ENCODE measurements at regions not wholly inside any gene's neighbourhood (a gene's known extent, or its start where the extent isn't known, plus 50 kb on each side); places are given as distances from the start of the nearest gene placed in this dataset.

DNA sequence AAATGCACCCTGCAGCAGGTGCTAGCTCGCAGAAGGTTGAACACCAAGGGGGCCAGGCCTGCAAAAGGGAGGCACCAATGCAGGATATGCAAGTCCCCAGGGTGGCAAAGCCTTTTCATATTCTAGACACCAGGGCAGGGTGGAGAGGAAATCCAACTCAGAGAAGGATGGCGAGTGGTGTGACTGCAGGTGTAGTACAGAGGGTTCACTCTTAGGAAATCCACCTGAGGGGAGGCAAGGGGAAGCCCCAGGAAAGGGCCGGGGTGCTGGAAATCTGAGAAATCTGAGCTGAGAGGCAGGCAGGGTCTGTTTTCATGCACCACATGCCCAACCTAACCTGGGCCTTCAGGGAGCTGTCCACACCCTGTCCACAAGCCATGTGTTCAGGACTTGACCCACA lies 163.2 kb upstream of the CTTNBP2NL start:
- Histone ChIP-seq H3K9me2 (ENCODE audit: low read depth, low read length) (no peaks in the 10 kb centered on the region), H3K9ac (ENCODE audit: low read length) (no peak overlapping the region), H3F3A (ENCODE audit: insufficient read depth, low read length) (no peaks in the 10 kb centered on the region), H3K4me3 (ENCODE audit: low read depth, low read length, poor library complexity, severe bottlenecking) (no peak overlapping the region), H4K20me1 (ENCODE audit: insufficient read depth, low read length) (no peaks in the 10 kb centered on the region), H2AFZ (ENCODE audit: low read length) (no peak overlapping the region), H3K27me3 (ENCODE audit: insufficient read depth, low read length) (no peaks in the 10 kb centered on the region), H3K4me1 (ENCODE audit: insufficient read depth, low read length, severe bottlenecking) (no peaks in the 10 kb centered on the region), H3K27ac (ENCODE audit: low read depth, low read length, poor library complexity, severe bottlenecking) (no peak overlapping the region), H3K4me2 (ENCODE audit: low read length) (no peak overlapping the region), H3K9me3 (ENCODE audit: low read length) (no peaks in the 10 kb centered on the region), H3K36me3 (ENCODE audit: insufficient read depth, low read length) (no peaks in the 10 kb centered on the region), H3K79me2 (ENCODE audit: insufficient read depth, low read length) (no peaks in the 10 kb centered on the region)
- TF ChIP-seq EZH2 (IDR thresholded peaks at IDR 0.05; ENCODE audit: borderline replicate concordance, low read length), result no peak
- TF ChIP-seq, protein P1, sequence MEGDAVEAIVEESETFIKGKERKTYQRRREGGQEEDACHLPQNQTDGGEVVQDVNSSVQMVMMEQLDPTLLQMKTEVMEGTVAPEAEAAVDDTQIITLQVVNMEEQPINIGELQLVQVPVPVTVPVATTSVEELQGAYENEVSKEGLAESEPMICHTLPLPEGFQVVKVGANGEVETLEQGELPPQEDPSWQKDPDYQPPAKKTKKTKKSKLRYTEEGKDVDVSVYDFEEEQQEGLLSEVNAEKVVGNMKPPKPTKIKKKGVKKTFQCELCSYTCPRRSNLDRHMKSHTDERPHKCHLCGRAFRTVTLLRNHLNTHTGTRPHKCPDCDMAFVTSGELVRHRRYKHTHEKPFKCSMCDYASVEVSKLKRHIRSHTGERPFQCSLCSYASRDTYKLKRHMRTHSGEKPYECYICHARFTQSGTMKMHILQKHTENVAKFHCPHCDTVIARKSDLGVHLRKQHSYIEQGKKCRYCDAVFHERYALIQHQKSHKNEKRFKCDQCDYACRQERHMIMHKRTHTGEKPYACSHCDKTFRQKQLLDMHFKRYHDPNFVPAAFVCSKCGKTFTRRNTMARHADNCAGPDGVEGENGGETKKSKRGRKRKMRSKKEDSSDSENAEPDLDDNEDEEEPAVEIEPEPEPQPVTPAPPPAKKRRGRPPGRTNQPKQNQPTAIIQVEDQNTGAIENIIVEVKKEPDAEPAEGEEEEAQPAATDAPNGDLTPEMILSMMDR (IDR thresholded peaks at IDR 0.05; ENCODE audit: low read length), result no peak

DNA sequence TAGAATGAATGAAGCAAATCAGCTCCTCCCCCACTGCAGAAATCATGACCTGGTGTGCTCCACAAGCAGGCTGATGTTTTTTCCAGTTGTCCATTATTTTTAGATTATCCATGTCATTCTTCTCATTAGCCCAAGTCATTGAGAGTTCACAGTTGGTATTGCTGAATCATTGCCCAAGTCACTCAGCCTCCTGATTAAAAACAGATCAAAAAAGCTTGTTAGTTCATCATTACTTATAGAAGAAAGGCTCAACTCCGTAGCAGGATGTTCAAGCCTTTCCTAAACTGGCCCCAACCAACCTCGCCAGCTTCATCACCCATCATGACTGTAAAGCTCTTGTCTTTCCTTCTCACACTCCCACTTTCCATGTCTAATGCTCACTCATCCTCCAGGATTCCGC lies 161.3 kb upstream of the CTTNBP2NL start:
- TF ChIP-seq, protein P1 (IDR thresholded peaks at IDR 0.05; ENCODE audit: low read length), result no peak
- no peak for TF ChIP-seq EZH2 (IDR thresholded peaks at IDR 0.05; ENCODE audit: borderline replicate concordance, low read length)

DNA sequence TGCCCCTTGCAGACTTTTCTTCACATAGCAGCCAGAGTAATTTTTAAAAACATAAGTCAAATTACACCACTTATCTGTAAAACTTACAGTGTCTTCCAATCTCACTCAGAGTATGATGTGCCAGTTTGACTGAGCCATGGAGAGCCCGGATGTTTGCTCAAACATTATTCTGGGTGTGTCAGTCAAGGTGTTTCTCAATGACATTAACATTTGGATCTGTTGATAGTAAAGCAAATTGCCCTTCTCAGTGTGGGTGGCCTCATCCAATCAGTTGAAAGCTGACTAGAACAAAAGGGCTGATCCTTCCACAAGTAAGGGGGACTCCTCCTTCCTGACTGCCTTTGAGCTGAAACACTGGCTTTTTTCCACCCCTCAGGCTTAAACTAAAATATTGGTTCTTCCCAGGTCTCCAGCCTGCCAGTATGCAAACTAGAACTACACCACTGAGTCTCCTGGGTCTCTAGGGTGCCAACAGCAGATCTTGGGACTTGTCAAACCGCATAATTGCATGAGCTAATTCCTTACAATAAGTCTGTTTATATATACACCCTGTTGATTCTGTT lies 157.9 kb upstream of the CTTNBP2NL start:
- Histone ChIP-seq H4K20me1 (ENCODE audit: insufficient read depth, low read length) (no peaks in the 10 kb centered on the region), H3K4me2 (ENCODE audit: low read length) (no peak overlapping the region), H3F3A (ENCODE audit: insufficient read depth, low read length) (no peaks in the 10 kb centered on the region), H3K79me2 (ENCODE audit: insufficient read depth, low read length) (no peaks in the 10 kb centered on the region), H3K9ac (ENCODE audit: low read length) (no peak overlapping the region), H3K9me3 (ENCODE audit: low read length) (no peaks in the 10 kb centered on the region), H3K27me3 (ENCODE audit: insufficient read depth, low read length) (no peaks in the 10 kb centered on the region), H3K36me3 (ENCODE audit: insufficient read depth, low read length) (no peaks in the 10 kb centered on the region), H3K4me3 (ENCODE audit: low read depth, low read length, poor library complexity, severe bottlenecking) (no peak overlapping the region), H3K4me1 (ENCODE audit: insufficient read depth, low read length, severe bottlenecking) (no peaks in the 10 kb centered on the region), H2AFZ (ENCODE audit: low read length) (no peak overlapping the region), H3K9me2 (ENCODE audit: low read depth, low read length) (no peaks in the 10 kb centered on the region), H3K27ac (ENCODE audit: low read depth, low read length, poor library complexity, severe bottlenecking) (no peak overlapping the region)
- TF ChIP-seq EZH2 (IDR thresholded peaks at IDR 0.05; ENCODE audit: borderline replicate concordance, low read length), result no peak
- TF ChIP-seq, protein P1 (IDR thresholded peaks at IDR 0.05; ENCODE audit: low read length), result no peak

More for the DNA sequence above, 161.3 kb upstream of the CTTNBP2NL start:
- Histone ChIP-seq H3K9ac (ENCODE audit: low read length) (no peak overlapping the region), H3K4me2 (ENCODE audit: low read length) (no peak overlapping the region), H3K4me1 (ENCODE audit: insufficient read depth, low read length, severe bottlenecking) (no peaks in the 10 kb centered on the region), H2AFZ (ENCODE audit: low read length) (no peak overlapping the region), H3K79me2 (ENCODE audit: insufficient read depth, low read length) (no peaks in the 10 kb centered on the region), H4K20me1 (ENCODE audit: insufficient read depth, low read length) (no peaks in the 10 kb centered on the region), H3K27me3 (ENCODE audit: insufficient read depth, low read length) (no peaks in the 10 kb centered on the region), H3K9me3 (ENCODE audit: low read length) (no peaks in the 10 kb centered on the region), H3K9me2 (ENCODE audit: low read depth, low read length) (no peaks in the 10 kb centered on the region), H3F3A (ENCODE audit: insufficient read depth, low read length) (no peaks in the 10 kb centered on the region), H3K36me3 (ENCODE audit: insufficient read depth, low read length) (no peaks in the 10 kb centered on the region), H3K27ac (ENCODE audit: low read depth, low read length, poor library complexity, severe bottlenecking) (no peak overlapping the region), H3K4me3 (ENCODE audit: low read depth, low read length, poor library complexity, severe bottlenecking) (no peak overlapping the region)
